ENCODE measurements at regions not wholly inside any gene's neighbourhood (a gene's known extent, or its start where the extent isn't known, plus 50 kb on each side); places are given as distances from the start of the nearest gene placed in this dataset.

DNA sequence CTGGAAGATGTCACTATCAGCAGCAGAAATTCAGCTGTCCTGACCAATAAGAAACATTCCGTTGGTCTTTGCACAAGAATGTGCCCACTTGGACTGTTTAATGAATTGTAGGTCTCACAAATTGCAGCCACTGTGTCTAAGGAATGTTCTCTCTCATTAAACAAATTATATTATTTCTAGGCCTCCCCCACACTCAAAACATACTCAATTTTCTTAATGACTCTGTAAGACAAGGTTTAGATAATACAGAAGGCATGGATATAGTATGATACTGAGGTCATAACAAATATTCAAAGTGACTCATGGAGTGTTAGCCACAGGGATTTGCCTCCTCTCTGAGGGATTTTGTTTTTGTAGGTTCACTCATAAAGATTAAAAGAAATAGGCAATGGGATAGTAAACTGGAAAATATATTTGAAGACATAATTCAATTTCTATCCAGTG lies 197.5 kb downstream of the PTN start:
- TF ChIP-seq, protein P1, sequence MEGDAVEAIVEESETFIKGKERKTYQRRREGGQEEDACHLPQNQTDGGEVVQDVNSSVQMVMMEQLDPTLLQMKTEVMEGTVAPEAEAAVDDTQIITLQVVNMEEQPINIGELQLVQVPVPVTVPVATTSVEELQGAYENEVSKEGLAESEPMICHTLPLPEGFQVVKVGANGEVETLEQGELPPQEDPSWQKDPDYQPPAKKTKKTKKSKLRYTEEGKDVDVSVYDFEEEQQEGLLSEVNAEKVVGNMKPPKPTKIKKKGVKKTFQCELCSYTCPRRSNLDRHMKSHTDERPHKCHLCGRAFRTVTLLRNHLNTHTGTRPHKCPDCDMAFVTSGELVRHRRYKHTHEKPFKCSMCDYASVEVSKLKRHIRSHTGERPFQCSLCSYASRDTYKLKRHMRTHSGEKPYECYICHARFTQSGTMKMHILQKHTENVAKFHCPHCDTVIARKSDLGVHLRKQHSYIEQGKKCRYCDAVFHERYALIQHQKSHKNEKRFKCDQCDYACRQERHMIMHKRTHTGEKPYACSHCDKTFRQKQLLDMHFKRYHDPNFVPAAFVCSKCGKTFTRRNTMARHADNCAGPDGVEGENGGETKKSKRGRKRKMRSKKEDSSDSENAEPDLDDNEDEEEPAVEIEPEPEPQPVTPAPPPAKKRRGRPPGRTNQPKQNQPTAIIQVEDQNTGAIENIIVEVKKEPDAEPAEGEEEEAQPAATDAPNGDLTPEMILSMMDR (IDR thresholded peaks at IDR 0.05; ENCODE audit: insufficient read depth, low read depth, low read length, missing control alignments) = no peak
- no peak overlapping the region for H3K4me3 ChIP-seq (ENCODE audit: low read depth, low read length)
- no peak for DNase-seq (ENCODE audit: low read depth)

DNA sequence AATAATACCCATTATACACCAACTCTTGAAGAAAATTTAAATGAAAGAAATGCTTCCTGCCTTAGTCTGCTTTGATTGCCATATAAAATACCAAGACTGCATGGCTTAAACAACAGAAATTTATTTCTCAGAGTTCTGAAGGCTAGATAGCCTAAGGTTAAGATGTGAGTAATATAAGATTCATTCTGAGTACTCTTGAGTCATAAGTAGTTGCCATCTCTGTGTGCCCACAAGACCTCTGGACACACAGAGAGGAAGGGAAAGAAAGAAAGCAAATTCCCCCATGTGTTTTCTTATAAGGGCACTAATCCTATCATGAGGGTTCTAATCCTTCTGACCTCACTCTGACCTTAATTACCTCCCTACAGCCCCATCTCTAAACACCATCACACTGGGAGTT lies 201.2 kb downstream of the PTN start:
- DNase-seq (ENCODE audit: low read depth) = no peak
- no peak overlapping the region for H3K4me3 ChIP-seq (ENCODE audit: low read depth, low read length)
- TF ChIP-seq, protein P1 (IDR thresholded peaks at IDR 0.05; ENCODE audit: insufficient read depth, low read depth, low read length, missing control alignments) = no peak

DNA sequence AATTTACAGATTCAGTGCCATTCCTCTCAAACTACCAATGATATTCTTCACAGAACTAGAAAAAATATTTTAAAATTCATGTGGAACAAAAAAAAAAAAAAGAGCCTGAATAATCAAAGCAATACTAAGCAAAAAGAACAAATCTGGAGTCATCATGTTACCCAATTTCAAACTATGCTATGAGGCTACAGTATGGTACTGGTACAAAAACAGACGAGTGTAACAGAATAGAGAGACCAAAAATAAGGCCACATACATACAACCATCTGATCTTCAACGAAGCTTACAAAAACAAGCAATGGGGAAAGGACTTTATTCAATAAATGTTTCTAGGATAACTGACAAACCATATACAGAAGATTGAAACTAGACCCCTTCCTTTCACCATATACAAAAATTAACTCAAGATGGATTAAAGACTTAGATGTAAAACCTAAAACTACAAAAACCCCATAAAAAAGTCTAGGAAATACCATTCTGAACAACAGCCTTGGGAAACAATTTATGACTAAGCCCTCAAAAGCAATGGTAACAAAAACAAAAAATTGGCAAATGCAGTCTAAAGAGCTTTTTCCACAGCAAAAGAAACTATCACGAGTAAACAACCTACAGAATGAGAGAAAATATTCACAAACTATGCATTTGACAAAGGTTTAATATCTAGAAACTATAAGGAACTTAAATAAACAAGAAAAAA lies 207.7 kb downstream of the PTN start:
- DNase-seq (ENCODE audit: low read depth) = no peak
- TF ChIP-seq, protein P1 (IDR thresholded peaks at IDR 0.05; ENCODE audit: insufficient read depth, low read depth, low read length, missing control alignments) = no peak
- no peak overlapping the region for H3K4me3 ChIP-seq (ENCODE audit: low read depth, low read length)

DNA sequence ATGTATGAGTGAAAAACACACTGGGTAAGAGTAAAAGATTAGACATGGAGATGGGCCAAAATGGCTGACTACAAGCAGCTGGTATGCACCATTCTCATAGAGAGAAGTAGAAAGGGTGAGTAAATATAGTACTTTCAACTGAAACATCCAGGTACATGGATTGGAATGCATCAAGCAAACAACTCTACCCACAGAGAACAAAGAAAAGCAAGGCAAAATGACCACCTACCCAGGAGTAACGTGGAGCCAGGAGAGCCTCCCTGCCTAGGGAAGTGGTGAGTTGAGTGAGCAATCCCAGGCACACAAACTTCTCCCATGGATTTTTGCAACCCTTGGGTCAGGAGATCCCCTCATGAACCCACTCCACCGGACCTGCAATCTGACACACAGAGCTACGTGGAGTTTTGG lies 212.8 kb downstream of the PTN start:
- DNase-seq (ENCODE audit: low read depth) = no peak
- H3K4me3 ChIP-seq (ENCODE audit: low read depth, low read length) = no peak overlapping the region

DNA sequence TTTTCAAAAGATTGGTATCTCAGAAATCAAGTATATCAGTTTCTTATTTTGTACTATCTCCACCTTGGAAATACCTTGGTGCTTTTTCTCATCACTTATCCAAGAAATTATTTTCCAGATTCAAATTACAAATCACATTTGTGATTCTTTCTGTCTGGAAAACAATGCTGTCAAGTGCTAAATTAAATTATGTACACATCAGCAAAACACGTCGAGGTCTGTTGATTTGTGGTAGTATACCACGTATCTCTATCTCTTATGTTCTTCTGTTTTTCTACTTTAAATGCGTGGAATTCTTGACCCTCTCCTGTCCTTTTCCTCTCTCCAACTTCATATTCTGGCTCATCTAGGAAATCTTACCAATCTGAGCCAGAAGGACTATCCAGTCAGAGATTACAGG lies 214.5 kb downstream of the PTN start:
- no peak overlapping the region for H3K4me3 ChIP-seq (ENCODE audit: low read depth, low read length)
- TF ChIP-seq, protein P1 (IDR thresholded peaks at IDR 0.05; ENCODE audit: insufficient read depth, low read depth, low read length, missing control alignments) = no peak
- no peak for DNase-seq (ENCODE audit: low read depth)

More for the DNA sequence above, 212.8 kb downstream of the PTN start:
- TF ChIP-seq, protein P1 (IDR thresholded peaks at IDR 0.05; ENCODE audit: insufficient read depth, low read depth, low read length, missing control alignments) = no peak

DNA sequence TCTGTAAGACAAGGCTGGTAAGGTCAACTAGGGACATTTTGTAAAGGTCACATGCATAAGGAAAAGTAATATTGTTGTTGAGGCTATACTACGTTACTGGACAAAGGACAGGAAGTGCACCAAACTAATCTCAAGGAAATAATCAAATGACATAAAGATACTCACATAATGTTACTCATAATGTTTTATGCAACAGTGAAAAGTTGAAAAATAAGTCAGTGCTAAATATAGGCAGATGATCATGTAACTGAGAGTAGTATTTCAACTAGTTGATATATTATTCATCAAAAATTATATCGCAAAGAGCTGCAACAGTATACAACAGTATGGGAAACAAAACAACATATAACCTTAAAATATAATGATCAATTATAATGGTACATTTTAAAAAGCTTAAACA lies 215.7 kb downstream of the PTN start:
- TF ChIP-seq, protein P1 (IDR thresholded peaks at IDR 0.05; ENCODE audit: insufficient read depth, low read depth, low read length, missing control alignments) = no peak
- no peak overlapping the region for H3K4me3 ChIP-seq (ENCODE audit: low read depth, low read length)
- no peak for DNase-seq (ENCODE audit: low read depth)

DNA sequence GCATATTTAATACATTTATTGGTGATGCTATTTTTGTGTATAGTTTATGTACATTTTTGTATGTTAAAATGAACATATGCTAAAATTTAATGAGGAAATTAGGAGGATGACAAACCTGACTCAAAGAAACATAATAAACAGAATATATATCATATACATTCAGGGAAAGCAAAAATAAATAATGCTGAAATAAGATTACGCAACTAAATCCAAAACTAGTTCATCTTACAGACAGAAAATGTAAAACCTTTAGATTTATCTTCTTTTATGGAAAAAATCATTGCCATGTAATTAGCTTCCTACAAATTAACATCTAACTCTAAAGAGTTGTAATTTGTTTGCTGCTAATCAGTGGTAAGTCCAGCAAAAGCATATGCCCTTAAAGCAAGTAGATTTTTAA lies 216.5 kb downstream of the PTN start:
- no peak for DNase-seq (ENCODE audit: low read depth)
- no peak overlapping the region for H3K4me3 ChIP-seq (ENCODE audit: low read depth, low read length)
- TF ChIP-seq, protein P1 (IDR thresholded peaks at IDR 0.05; ENCODE audit: insufficient read depth, low read depth, low read length, missing control alignments) = no peak
